OCI-LY3 (cell line): ENCODE measurements at regions not wholly inside any gene's neighbourhood (a gene's known extent, or its start where the extent isn't known, plus 50 kb on each side); places are given as distances from the start of the nearest gene placed in this dataset.
A peak's percentile ranks its signal among the peaks of the same experiment; 100 is the strongest.

Experiments
- H2AFZ ChIP-seq: fragments of 200-600, 300-600 bp; shearing (Covaris generic); 2 replicates; pipeline ENCODE4 v1.6.0; 2014; ENCODE audit warnings: antibody characterized with exemption, low read depth, low read length
- H3K27ac ChIP-seq: fragments of 200-600, 300-600 bp; sonication (generic); 2 replicates; pipeline ENCODE4 v1.5.1; 2014; ENCODE audit warnings: mild to moderate bottlenecking, low read length, moderate library complexity, mixed read lengths
- H3K27me3 ChIP-seq: fragments of 200-600, 300-600 bp; sonication (generic); 2 replicates; pipeline ENCODE4 v1.6.1; 2014; ENCODE audit warnings: low read depth, low read length, mixed read lengths
- H3K36me3 ChIP-seq: fragments of 200-600, 300-600 bp; sonication (generic); replicated peaks from 2 replicates; pipeline ENCODE3; 2014; ENCODE audit warnings: low read depth, low read length, mixed read lengths
- H3K4me1 ChIP-seq: fragments of 300-600, 200-600 bp; sonication (generic); 2 replicates; pipeline ENCODE4 v1.6.1; 2014; ENCODE audit warnings: low read length, mixed read lengths
- H3K4me2 ChIP-seq: fragments of 200-600, 300-600 bp; sonication (generic); 2 replicates; pipeline ENCODE4 v1.6.1; 2014; ENCODE audit warnings: low read length, mixed read lengths
- H3K4me3 ChIP-seq: fragments of 300-600, 200-600 bp; sonication (generic); 2 replicates; pipeline ENCODE4 v1.5.1; 2014; ENCODE audit warnings: antibody characterized with exemption, mild to moderate bottlenecking, low read length, moderate library complexity
- H3K79me2 ChIP-seq: fragments of 300-600, 200-600 bp; shearing (Covaris generic); 2 replicates; pipeline ENCODE4 v1.6.1; 2014; ENCODE audit warnings: mild to moderate bottlenecking, low read length, mixed read lengths
- H3K9ac ChIP-seq: fragments of 300-600, 200-600 bp; shearing (Covaris generic); 2 replicates; pipeline ENCODE4 v1.6.0; 2014; ENCODE audit warnings: mild to moderate bottlenecking, low read length, moderate library complexity
- H3K9me3 ChIP-seq: fragments of 200-600, 300-600 bp; shearing (Covaris generic); 2 replicates; pipeline ENCODE4 v1.6.1; 2014; ENCODE audit warnings: low read length, mixed read lengths; ENCODE audit not compliant: insufficient read depth
- H4K20me1 ChIP-seq: fragments of 200-600, 300-600 bp; sonication (generic); 2 replicates; pipeline ENCODE4 v1.6.1; 2016; ENCODE audit warnings: low read length, mixed read lengths; ENCODE audit not compliant: insufficient read depth
- EZH2phosphoT487 ChIP-seq: fragments of 200-600 bp; shearing (Covaris generic); IDR thresholded peaks from 2 replicates; pipeline ENCODE4 v1.6.1; 2018; ENCODE audit warnings: antibody characterized with exemption, mixed run types, low read depth
- TF ChIP-seq, protein P1 (sequence below): fragments of 200-600, 300-600 bp; sonication (generic); IDR thresholded peaks from 2 replicates; pipeline ENCODE4 v1.5.1; 2014; ENCODE audit warnings: antibody characterized with exemption, low read length, low read depth

GRCh38 chr5:51109786-51110410 is 273.4 kb upstream of the ISL1 start:
- TF ChIP-seq, protein P1, sequence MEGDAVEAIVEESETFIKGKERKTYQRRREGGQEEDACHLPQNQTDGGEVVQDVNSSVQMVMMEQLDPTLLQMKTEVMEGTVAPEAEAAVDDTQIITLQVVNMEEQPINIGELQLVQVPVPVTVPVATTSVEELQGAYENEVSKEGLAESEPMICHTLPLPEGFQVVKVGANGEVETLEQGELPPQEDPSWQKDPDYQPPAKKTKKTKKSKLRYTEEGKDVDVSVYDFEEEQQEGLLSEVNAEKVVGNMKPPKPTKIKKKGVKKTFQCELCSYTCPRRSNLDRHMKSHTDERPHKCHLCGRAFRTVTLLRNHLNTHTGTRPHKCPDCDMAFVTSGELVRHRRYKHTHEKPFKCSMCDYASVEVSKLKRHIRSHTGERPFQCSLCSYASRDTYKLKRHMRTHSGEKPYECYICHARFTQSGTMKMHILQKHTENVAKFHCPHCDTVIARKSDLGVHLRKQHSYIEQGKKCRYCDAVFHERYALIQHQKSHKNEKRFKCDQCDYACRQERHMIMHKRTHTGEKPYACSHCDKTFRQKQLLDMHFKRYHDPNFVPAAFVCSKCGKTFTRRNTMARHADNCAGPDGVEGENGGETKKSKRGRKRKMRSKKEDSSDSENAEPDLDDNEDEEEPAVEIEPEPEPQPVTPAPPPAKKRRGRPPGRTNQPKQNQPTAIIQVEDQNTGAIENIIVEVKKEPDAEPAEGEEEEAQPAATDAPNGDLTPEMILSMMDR: no peak
- no peak for TF ChIP-seq EZH2phosphoT487
- Histone ChIP-seq H3K9ac (no peak overlapping the region), H3K36me3 (no peaks in the 10 kb centered on the region), H4K20me1 (no peaks in the 10 kb centered on the region), H3K27me3 (no peaks in the 10 kb centered on the region), H3K27ac (no peak overlapping the region), H2AFZ (no peak overlapping the region), H3K4me2 (no peak overlapping the region), H3K9me3 (no peaks in the 10 kb centered on the region), H3K4me3 (no peak overlapping the region), H3K4me1 (no peaks in the 10 kb centered on the region), H3K79me2 (no peaks in the 10 kb centered on the region)

- no peaks in the 10 kb centered on the region for H3K27me3 ChIP-seq
- H3K4me3 ChIP-seq: no peak overlapping the region
- no peak overlapping the region for H2AFZ ChIP-seq
- H4K20me1 ChIP-seq: no peaks in the 10 kb centered on the region
- no peak for TF ChIP-seq EZH2phosphoT487
- TF ChIP-seq, protein P1: no peak
- H3K79me2 ChIP-seq: no peaks in the 10 kb centered on the region
- no peak overlapping the region for H3K9ac ChIP-seq
- H3K4me2 ChIP-seq: no peak overlapping the region
- no peaks in the 10 kb centered on the region for H3K4me1 ChIP-seq
- H3K9me3 ChIP-seq: no peaks in the 10 kb centered on the region
- H3K36me3 ChIP-seq: no peaks in the 10 kb centered on the region
- no peak overlapping the region for H3K27ac ChIP-seq
These were observed 252.0 kb upstream of the ISL1 start for GRCh38 chr5:51131266-51131665.

GRCh38 chr5:51138164-51138563 is 245.1 kb upstream of the ISL1 start:
- Histone ChIP-seq H4K20me1 (no peaks in the 10 kb centered on the region), H3K79me2 (no peaks in the 10 kb centered on the region), H3K4me2 (no peak overlapping the region), H3K27me3 (no peaks in the 10 kb centered on the region), H3K4me3 (no peak overlapping the region), H3K4me1 (no peaks in the 10 kb centered on the region), H3K9ac (no peak overlapping the region), H3K27ac (no peak overlapping the region), H2AFZ (no peak overlapping the region), H3K9me3 (no peaks in the 10 kb centered on the region), H3K36me3 (no peaks in the 10 kb centered on the region)
- TF ChIP-seq, protein P1: no peak; the same call in 1 of the 2 replicates
- no peak for TF ChIP-seq EZH2phosphoT487

DNA sequence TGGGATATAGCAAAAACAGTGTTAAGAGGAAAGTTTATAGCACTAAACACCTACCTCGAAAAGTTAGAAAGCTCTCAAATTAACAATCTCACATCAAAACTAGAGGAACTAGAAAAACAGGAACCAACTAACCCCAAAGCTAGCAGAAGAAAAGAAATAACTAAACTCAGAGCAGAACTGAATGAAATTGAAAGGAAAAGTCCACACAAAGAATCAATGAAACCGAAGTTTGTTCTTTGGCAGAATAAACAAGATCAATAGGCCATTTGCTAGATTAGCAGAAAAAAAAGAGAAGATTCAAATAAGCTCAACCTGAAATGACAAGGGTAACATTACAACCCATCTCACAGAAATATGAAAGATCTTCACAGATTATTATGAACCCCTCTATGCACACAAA is 234.8 kb upstream of the ISL1 start:
- Histone ChIP-seq H3K9ac (no peak overlapping the region), H3K4me3 (no peak overlapping the region), H3K36me3 (no peaks in the 10 kb centered on the region), H2AFZ (no peak overlapping the region), H3K27ac (no peak overlapping the region), H4K20me1 (no peaks in the 10 kb centered on the region), H3K9me3 (no peaks in the 10 kb centered on the region), H3K4me2 (peak overlapping the region; percentile 22; the same call in 1 of the 2 replicates), H3K79me2 (no peaks in the 10 kb centered on the region), H3K4me1 (peaks cover 10% of the 10 kb centered on the region), H3K27me3 (no peaks in the 10 kb centered on the region)
- TF ChIP-seq EZH2phosphoT487: no peak
- TF ChIP-seq, protein P1: no peak
